HG02852 (cell line): ENCODE measurements at regions not wholly inside any gene's neighbourhood (a gene's known extent, or its start where the extent isn't known, plus 50 kb on each side); places are given as distances from the start of the nearest gene placed in this dataset.

Experiments
- ATAC-seq: cut with Tn5 transposase; IDR thresholded peaks from one replicate; pipeline ENCODE4 v1.9.1; 2021; ENCODE audit warnings: mild to moderate bottlenecking, moderate library complexity; ENCODE audit not compliant: unreplicated experiment

- ATAC-seq = no peak
Observed at GRCh38 chr6:147808640-147809039, 300.1 kb downstream of the SAMD5 start.

DNA sequence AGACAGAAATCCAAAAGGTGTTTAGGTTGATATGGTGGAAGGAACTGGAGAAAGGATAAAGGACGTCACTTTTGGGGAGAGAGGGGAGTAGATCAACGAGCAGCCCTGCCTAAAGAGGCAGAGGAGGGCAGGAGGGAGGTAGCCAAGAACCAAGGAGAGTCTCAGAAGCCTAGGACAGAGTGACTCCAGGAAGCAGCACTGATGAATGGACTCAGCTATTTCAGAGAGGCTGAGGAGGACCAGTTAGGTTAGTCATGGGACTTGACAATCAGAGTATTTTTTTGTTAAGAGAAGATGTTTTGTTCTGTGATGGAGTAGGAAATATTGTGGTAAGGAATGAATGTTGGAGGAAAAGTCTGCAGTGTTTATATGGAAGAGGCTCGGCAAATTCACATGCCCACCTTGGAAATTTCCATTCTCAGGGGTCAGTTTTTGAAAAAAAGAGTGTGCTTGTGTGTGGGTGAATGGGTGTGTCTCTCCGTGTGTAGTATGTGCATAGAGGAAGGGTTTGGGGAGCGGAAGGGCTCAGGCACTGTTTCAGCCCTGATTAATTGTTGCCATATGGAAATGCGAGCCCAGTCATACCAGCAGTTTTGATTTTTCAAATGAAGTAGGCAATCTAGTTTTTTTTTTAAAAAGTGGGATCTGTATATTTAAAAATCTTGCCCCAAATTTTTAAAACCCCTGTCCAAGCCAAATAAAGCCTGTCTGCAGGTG lies 303.6 kb downstream of the SAMD5 start:
- no peak for ATAC-seq

DNA sequence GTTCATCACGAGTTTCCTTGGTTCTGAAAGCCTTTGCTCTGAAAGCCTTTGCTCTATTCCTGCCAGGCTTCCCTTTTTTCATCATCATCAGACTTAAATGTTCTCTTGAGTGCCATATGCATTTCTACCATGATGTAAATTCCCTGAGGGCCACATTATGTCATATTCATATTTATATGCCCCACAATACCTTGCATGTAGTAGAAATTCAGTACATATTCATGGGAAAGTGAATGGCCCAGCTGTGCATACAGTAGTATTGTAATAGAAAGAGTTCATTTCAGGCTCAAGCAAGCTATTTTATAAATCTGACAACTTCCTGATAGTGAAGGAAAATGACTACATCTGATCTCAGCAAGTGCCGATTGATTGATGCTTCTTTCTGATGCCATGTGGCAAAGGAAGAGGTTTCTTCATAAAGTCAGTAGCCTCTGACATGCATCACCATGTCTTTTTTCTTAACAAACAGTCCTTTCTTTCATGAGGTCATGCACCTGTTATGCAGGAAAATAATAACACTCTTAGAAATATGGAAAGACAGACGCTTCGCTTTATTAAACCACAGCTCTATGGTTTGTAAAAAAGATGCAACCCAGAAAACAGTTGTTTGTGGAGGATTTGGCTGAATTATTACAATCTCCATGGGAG lies 308.7 kb downstream of the SAMD5 start:
- no peak for ATAC-seq

DNA sequence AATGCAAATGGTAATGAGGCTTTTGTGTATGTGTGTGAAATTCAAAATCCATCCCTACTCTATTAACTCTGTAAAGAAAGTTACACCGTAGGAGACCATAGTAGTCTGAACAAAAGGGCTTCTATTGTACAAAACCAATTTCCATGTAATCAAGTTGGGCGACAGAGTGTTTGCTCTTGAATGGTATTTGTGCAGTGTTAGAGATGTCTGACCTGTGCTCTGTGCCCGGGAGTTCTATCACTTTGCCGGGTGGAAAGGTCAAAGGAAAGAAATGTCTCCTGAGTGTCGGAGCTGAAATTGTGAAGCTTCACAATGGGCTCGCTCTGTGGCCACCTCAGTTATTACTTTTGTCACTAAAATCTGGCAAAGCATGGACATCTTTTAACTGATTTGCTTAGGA lies 312.0 kb downstream of the SAMD5 start:
- ATAC-seq = no peak

DNA sequence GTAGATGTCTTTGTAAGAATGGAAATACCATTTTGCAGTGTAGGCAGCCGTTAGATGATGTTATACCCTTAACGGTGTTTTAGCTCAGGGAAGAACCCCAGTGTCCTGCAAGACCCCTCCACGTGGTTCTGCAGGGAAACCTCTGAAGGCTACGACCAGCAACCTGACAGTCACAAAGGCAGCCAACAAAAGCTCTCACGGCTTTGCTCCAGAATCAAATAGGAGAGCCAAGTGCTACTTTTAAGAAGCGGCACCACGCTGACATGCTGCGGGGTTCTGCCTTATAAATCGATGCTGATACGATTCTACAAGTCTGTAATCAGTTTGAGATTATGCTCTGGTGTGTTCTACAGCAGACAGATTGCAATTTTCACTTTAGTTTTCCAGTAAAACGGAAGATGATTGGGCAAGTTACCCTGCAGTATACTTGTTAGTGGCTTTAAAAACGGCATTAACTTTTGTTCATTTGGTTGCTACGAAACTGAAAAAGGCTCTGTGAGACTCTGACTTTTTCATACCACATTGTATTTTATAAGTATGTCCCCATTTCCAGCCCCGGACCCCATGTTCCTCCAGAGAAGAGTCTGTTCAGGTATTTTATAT lies 312.9 kb downstream of the SAMD5 start:
- no peak for ATAC-seq

- ATAC-seq = no peak
Observed at GRCh38 chr6:147823936-147824335, 315.4 kb downstream of the SAMD5 start.

DNA sequence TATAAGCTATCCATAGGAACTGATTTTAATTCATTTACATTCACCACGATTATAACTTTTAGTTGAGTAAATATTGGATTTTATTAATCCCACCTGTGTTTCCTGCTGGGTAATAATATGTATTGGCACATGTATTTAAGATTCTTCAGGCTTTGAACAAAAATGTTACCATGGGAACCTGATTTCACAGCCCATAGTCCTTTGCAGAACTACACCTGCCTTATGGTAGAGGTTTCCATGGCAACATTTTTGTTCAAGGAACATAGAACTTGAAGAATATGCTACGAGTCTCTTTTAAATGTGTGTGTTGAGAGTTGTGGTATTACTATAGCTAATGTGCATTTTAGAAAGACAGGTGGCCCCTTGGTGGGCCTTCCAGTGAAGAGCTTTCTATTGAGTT lies 317.4 kb downstream of the SAMD5 start:
- ATAC-seq = no peak

GRCh38 chr6:147826698-147827097 lies 318.2 kb downstream of the SAMD5 start:
- ATAC-seq = no peak

- ATAC-seq = no peak
Observed at GRCh38 chr6:147829418-147829817, 320.9 kb downstream of the SAMD5 start.

DNA sequence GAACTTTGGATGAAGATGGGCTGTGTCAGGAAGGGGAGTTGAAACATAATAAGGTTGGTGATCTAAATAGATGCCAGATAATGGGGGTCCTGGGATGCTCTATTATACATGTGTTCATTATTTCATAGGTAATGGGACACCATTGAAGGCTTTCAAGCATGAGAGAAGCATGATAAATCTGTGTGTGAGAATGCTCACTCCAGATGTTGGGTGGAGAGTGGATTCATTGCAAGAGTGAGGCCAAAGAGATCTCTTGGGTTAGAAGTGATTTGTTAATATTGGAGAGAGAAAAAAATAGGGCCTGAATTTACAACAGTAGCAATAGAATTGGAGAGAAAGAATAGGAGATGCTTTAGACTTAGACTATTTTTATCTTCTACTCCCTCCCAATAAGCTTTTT lies 321.3 kb downstream of the SAMD5 start:
- ATAC-seq = no peak

- ATAC-seq = no peak
Observed at GRCh38 chr6:147831356-147831755, 322.9 kb downstream of the SAMD5 start.

- ATAC-seq = no peak
Observed at GRCh38 chr6:147833607-147834006, 325.1 kb downstream of the SAMD5 start.

- no peak for ATAC-seq
Observed at GRCh38 chr6:147834084-147834776, 325.7 kb downstream of the SAMD5 start.

DNA sequence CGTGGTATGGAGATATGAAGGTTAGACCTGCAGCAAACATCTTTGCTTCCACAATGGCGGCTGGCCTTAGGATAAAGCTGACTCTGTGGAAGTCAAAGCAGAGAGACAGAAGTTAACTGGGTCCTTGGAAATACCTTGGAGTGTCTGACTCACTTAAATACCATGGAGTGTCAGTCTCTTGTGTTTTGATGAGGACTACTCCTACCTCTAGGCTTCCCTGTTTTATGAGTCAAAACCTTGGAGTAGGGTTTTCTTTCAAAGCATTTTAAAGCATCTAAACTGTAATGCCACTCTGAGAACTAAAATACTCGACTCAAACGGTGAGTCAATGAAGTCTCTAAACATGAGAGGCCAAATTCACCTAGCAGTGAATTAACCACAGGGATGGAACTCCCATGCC lies 329.1 kb downstream of the SAMD5 start:
- ATAC-seq = no peak

DNA sequence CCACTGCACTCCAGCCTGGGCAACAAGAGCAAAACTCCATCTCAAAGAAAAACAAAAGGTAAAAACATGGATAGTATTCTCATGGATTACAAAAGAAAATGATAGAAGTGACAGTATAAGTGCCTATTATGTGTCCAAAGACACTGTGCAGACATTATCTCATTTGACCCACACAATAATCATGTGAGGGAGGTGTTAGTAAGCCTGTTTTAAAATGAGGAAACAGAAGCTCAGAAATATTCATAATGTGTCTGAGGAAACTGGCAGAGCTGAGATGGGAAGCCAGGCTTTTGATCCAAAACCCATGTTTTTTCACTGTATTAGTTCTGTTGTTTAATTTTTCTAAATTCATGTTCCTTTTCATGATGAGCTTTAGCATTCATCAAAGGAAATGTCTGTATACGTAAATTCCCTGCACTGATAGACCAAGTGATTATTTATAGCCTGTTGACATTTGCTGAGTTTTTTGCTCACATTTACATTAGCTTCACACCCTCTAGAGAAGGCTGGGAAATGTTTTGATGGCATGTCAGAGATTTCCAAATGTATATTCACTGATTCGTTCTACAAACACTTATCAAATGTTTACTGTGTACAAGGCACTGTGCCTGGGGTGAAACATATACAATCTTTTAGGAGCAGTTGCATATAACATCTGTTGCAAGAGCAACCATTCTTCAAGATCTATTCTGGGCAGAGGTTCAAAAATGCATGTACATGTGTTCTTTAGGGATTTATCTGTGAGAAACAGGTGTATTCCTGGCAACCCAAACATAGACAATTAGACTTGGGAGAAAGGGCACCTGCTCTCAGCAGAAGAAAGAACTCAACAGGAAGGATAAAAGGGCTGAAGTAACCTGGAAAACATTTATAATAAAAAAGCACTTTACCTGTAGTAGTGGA lies 331.5 kb downstream of the SAMD5 start:
- no peak for ATAC-seq

- no peak for ATAC-seq
Observed at GRCh38 chr6:147841547-147842148, 333.2 kb downstream of the SAMD5 start.

- ATAC-seq = no peak
Observed at GRCh38 chr6:147849401-147850330, 341.2 kb downstream of the SAMD5 start.

DNA sequence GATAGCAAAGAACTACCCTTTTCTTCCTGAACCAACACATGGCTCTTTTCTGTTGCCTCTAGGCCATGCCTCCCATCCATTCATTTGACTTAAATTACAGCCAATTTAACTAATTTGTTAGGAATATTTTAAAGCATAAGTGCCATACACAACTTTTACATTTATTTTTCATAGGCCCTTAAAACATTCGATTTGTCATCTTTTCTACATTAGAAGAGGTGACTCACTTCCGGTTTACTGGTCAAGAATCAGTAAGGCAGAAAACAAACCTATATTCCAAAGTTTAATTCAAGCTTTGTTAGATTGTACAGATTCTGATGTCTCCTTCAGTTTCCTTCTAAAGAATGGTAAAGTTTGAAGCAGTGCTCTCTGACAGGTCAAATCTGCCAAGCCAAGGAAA lies 344.3 kb downstream of the SAMD5 start:
- no peak for ATAC-seq

DNA sequence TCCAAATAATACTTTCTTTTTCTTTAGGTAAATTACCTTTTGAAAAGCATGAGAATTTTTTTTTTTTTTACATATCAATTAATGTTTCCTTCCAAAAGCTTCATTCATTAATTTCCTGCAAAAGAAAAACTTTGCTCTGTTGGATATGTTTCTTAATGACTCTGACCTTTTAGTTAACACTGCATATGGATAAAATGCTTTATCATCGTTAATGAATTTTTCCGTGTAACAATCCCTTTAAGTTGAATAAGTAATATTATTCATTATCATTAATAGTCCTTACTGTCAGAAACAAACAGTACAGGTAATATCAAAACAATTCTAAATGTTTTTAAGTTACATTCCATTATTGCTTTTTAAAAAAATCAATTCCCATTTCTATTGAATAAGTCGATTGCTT lies 345.1 kb downstream of the SAMD5 start:
- ATAC-seq = no peak
